NOMO-1 (cell line): ENCODE measurements at regions not wholly inside any gene's neighbourhood (a gene's known extent, or its start where the extent isn't known, plus 50 kb on each side); places are given as distances from the start of the nearest gene placed in this dataset.
"Not testable (repeated sequence)": the region's sequence is repeated elsewhere in the genome, so short reads cannot be mapped to it uniquely, and the experiment has no call there.

Experiments used
- DNase-seq, 2 experiments: peaks; one replicate each; lab custom pipeline; 2025; ENCODE audit not compliant: unreplicated experiment in 2 of 2; lab: John Stamatoyannopoulos, UW

DNA sequence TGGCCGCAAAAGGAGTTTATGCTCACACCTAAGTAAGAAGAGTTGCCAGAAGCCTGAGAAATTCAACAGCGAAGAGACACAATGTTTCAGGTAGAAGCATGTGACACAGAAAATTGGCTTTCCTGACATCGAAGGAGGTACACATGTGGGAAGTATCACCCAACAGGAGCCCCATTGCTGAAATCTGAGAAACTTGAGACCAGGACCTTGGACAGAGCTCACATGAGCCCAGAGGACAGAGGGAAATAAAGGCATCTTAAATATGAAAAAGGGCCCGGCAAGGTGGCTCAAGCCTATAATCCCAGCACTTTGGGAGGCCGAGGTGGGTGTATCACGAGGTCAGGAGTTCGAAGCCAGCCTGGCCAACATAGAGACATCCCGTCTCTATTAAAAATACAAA lies 304.1 kb upstream of the C16orf82 start:
- no peak for DNase-seq

DNA sequence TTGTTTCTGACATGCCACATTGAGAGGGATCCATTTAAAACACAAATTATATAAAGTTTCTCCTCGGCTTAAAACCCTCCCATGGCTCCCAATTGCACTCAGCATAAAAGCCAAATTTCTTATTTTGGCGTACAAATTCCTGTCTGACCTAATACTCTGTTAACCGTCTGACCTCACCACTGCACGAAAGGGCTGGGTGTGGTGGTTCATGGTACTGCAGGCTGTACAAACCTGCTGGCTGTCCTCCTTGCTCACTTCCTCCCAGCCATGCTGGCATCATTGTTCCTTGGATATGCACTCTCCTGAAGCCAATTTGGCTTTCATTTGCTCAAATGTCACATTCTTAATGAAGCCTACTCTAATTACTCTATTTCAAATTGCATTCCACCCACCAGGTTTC lies 301.6 kb upstream of the C16orf82 start:
- DNase-seq = no peak

DNA sequence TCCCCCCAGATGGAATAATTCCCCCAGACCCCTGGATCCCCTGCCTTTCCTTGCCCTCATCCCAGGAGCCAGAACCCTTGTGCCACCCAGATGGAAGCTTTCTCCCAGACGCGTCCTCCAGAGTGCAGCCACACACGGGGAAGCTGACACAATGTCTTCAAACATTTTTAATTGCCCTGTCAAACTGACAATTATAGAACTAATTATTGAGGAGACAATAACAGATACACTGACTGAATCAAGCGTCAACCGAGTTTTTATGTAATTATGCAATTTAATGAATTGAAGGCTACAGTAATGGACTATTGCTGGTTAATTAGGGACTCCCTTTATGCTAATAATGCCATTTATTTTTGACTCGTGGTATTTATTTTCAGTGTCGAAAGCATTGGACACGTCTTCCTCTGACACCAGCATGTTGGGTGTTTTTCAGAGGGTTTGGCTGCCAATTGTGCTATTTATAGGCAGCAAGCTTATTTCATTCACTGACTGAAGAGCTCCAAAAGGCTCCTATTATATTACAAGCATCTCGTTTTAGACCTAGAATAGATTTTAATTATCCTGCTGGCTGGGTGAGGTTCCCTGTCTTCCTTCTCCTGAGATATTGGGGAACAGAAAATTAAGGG lies 298.2 kb upstream of the C16orf82 start:
- DNase-seq = no peak

DNA sequence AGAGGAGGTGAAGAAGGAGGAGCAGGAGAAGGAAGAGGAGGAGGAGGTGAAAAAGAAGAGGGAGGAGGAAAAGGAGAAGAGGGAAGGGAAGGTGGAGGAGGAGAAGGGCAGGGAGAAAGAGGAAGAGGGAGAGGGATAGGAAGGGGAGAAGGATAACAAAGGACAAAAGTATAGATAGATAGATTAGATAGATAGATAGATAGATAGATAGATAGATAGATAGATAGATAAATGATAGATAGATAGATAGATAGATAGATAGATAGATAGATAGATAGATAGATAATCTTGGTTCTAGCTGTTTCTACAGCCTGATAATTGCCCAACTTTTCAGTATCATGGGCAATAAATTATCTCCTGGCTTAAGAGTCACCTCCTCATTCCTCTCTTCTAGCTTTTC lies 296.2 kb upstream of the C16orf82 start:
- no peak for DNase-seq

DNA sequence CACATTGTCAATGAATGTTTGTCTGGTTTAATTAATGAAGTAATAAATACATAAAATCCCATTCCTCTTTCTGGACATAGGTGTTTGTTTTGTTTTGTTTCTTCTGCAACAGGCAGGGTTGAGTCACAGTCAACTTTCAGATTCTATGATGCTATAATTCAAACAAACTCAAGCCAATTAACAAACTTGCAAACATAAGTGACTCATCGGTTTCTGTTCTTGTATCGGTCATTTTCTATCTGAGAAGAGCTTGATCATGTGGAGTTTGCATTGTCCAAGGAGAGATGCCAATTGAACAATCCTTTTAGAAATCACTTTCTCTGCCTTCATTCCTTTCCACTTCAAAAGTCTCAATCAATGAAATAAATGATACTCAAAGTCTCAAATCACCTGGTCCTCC lies 294.2 kb upstream of the C16orf82 start:
- DNase-seq = no peak

DNA sequence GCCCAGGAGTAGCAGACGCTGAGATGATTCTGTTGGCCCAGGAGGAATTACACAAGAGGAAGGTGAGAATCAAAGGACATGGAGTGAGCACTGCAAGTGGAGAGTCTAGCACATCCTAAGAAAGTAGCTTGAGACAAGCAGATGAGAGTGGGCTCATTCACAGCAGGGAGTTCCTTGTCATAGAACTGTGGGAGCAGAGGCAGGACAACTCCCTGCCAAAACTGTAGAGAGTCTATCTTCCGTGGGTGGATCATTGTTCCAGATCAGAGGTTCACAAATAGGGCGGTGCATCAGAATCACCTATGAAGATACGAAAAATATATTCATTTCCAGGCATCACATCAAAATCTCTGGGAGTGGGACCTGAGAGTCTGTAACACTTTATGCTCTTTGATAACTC lies 288.9 kb upstream of the C16orf82 start:
- DNase-seq = no peak

DNA sequence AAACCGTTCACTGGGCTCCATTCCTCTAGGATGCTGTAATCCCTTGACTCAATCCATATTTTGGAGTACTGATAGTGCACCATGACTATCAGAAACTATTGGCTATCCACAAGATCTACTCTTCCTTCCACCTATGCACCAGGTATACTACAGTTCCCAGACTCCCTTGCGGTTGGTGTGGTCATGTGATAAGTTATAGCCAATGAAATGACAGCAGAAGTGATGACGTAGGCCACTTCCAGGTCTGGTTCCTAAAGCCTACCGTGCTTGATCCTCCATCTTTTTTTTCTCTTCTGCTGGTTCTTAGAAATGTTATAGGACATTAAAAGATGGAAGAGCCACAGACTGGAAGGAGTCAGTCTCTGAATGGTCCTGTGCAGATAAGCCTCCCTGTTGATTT lies 278.8 kb upstream of the C16orf82 start:
- no peak for DNase-seq

DNA sequence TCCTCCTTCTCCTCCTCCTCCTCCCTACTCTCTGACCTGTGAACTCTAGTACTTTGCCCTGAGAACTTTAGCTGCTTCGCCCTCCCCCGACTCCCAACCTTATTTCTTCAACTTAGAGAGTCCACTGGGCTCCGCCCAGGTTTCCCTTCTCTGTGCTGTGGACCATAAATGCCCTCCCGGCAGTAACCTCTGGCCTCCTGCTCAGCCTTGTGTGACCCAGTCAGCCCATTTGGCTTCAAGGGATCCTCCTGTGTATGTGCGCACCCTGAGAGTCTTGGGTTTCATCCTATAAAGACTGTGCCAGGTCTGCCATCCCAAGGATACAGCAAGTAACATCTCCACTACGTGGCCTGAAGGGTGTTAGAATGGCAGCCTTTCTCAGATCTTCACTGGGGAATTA lies 275.6 kb upstream of the C16orf82 start:
- DNase-seq = no peak

DNA sequence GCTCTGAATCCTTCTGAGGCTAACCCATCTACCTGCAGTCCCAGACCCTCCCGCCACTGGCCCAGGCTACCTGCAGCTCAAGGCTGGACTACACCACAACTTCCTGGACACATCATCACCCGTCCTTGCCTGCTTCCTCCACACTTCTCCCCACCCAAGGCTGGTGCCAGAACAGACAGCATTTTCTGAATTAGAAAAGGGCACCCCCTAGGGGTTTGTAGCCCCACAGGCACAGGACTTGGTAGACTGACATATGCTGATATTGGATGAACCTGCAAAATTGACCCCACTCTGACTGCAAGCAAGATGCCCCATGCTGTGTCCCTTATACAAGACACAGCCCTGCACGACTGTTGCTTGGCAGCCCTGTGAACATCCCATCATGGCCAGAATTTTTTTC lies 271.5 kb upstream of the C16orf82 start:
- DNase-seq = no peak

DNA sequence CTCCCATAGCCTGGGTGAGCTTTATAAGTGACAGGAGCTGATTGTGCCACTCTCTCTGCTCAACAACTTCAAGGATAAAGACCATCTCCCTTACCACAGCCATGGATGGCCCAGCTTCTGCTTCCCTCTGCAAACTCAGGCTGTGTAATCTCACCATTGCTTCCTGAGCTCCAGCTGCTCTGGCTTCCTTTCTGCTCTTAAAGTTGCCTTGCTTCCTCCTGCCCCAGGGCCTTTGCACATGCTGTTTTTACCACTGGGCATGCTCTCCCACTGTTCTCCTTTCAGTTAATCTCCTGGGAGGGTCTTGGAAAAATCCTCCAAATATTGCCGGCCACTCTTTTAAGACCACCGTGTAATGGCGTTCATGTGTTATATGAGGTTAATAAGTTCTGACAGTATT lies 265.1 kb upstream of the C16orf82 start:
- DNase-seq = no peak

DNA sequence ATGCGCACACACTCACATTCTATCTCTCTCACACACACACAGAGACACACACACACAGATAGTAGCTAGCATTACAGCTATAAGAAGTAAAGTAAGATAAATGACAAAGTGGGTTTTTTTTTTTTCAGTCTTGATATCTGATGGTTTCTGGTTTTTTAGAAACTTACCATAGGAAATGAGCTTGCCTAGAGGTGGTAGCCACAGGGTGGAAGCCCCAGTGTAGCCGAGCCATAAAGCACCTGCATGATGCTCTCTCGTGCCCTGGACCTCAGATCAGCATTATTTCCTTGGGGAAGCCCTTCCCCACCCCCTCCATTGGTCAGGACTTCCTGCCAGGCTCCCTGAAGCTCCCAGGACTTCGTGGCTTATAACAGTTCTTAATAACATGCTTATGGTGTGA lies 264.3 kb upstream of the C16orf82 start:
- DNase-seq = no peak

DNA sequence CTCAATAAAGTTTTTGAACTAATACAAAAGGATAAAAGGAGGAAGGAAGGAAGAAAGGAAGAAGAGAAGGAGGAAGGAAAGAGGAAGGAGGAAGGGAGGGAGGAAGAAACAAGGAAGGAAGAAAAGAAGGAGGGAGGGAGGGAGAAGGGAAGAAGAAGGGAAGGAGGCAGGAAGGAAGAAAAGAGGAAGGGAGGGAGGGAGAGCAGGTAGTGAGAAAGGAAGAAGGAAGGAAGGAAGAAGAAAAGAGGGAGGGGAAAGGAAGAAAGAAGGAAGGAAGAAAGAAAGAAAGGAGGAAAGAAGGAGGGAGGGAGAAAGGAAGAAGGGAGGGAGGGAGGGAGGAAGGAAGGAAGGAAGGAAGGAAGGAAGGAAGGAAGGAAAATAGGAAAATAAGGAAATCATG lies 263.8 kb upstream of the C16orf82 start:
- DNase-seq = no peak

DNA sequence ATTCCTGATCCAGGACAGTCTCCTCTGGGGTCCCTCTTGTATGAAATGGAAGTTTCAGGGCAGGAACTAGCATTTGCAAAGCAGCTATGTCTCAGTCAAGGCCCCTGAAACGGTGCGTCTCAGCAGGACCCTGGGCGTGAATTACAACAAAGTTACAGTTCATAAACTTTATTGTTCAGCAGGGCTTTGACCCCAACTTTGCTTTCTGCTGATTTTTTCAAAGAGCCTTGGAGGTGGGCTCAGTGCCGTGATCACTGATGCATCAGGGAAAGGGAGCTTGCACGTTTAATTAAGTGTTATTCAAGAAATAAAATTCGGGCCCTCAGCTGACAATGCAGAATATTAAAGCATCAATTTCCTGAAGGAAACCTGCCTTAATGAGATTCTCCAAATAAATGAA lies 260.1 kb upstream of the C16orf82 start:
- DNase-seq = no peak

DNA sequence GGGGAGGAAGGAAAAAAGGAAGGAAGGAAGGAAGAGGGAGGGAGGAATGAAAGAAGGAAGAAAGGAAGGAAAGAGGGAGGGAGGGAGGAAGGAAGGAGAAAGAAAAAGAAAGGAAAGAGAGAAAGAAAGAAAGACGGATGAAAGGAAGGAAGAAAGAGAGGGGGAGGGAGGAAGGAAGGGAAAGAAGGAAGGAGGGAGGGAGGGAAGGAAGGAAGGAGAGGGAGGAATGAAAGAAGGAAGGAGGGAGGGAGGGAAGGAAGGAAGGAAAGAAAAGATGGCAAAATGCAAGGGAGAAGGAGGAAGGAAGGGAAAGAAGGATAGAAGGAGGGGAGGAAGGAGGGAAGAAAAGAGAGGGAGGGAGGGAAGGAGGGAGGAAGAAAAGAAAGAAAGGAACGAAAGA lies 257.3 kb upstream of the C16orf82 start:
- no peak for DNase-seq

DNA sequence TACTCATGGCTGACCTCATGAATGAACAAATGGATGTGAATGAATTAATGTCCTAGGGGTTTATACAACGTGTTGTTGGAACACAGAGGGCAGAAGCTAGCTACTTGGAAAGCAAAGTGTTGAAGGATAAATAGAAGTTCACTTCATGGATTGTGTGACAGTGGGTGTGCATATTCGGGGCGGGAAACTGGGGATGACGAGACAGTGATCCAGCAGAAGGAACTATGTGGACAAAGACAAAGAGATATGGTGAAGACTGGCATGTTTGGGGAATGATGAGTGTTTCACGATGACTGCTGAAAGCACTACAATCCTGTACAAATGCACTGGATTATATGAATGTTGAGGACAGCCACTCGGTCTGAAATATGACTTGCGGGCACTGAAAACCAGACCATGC lies 250.5 kb upstream of the C16orf82 start:
- no peak for DNase-seq

DNA sequence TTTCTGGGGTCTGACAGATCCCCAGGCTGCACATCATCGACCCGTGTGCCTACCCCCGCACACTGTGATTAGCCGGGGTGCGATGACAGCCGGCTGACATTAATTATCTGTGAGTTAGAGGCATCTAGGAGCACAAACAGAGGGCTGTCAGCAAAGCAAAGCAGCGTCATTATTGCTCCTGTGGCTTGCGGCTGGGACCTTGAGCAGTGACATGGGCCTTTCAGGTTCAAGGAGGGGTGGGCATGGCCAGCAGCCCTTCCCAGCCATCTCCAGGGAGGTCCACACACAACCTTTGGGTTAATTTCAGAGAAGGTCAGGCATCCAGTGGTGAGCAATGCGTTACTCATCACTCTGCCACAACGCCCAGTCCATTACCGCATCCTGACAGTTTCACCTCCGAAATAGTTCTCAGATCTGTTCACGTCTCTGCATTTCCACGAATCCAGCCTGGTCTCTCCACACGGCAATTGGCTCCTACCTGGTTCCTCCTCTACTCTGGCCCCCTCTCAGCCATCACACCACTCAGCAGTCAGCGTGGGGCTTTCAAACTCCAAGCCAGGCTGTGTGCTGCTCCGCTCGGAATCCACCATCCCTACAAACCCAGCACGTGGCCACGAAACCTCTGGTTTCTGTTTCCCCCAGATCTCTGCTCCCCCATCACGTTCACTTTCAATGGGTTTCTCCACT lies 249.7 kb upstream of the C16orf82 start:
- no peak for DNase-seq

DNA sequence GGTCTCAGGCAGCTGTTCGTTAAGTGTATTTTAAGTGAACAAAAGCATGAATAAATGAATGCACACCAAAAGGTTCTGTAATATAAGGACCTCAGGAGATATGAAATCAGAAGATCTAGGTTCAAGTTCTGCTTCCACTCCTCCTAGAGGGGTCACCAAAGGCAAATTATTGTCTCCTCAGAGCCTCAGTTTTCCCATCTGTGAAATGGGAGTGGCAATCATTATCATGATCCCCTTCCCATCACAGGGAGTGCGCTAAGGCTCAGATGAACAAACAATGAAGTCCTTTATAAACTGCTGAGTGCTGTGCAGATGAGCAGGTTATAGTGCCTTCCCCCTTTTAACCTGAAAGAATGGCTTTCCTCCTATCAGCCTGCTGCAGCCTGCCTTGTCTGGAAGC lies 248.3 kb upstream of the C16orf82 start:
- no peak for DNase-seq

DNA sequence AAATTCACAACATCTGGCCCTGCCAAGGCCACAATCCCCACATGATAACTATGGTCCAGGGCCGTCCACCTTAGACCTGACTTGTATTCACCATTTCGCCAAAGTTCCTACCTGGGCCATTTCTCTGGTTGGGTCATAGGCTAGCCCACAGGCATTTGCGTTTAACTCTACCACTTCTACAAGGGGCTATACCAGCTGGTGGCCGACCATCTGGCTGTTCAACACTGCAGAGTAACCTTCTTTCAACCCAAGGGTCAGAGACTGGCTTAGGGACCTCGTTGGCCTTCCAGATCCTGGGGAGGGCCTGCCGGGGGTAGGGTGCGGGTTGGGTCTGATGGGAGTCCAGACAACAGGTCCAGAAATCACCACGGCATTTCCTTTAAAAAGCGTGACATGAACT lies 242.3 kb upstream of the C16orf82 start:
- DNase-seq = no peak

DNA sequence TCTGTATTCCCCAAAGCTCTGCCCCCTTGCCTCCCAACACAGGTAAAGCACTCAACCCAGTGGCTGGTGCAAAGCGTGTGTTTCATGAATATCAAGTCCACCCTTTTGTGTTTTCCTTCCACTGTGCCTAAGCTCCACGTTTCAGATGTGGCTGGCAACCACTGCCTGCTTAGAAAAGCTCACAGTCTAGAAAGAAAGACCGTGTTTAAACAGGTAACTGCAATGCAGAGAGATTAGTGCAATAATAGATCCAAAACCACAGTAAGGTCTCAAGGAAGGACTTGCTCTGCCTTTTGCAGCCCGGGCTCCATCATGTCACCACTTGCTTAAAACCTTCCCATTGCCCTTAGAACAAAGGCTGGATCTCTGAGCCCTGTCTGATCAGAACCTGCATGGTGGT lies 240.2 kb upstream of the C16orf82 start:
- DNase-seq = no peak

DNA sequence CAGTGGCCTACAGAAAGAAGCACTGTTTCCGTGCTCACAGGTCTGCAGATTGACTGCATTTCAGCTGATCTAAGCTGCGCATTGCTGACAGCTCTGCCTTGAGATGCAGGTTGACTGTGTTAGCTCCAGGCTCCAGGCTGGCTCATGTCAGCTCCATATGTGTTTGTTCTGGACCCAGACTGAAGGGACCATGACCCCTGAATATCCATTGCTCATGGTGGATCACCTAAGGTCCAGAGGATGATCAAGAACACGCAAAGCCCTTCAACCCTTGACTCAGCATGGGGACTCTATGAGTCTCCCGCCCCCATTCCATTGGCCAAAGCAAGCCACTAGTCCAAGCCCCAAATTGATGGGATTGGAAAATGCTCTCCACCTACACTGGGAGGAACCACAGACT lies 239.3 kb upstream of the C16orf82 start:
- no peak for DNase-seq

DNA sequence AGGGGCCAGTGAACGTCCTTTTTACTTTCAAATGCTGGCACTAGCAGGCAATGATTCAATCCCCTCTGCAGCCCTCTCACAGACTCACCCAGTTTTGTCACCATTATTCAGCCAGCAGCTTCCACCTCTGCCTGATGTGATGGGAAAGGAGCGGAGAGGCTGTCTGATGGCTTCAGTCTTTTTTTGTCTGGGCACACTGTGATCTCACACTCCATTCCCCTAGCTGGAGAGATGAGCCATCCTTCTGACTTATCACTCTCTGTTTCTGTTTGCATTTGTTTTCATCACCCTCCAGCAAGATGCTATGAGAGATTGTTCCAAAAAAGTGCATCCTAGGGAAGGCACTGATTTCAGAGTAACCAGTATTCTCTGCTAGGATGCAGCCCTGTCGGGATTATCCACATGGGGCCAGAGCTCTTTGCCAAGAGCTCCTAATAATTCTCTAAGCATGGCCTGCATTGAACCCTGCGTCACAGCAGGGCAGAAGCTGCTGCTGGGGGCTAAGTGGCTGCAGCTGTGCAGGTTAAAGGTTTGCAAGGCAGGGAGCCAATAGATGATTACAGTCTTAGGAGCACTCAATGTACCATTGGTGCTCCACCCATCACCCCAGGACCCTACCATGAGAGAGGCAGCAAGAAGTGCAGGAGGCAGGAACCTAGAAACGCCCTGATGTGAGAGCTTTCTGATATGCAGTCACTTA lies 236.1 kb upstream of the C16orf82 start:
- DNase-seq = no peak

DNA sequence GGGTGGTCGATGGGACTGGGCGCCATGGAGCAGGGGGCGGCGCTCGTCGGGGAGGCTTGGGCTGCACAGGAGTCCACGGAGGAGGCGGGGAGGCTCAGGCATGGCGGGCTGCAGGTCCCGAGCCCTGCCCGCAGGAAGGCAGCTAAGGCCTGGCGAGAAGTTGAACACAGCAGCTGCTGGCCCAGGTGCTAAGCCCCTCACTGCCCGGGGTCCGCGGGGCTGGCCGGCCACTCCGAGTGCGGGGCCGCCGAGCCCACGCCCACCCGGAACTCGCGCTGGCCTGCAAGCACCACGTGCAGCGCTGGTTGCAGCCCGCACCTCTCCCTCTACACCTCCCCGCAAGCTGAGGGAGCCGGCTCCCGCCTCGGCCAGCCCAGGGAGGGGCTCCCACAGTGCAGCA lies 230.6 kb upstream of the C16orf82 start:
- DNase-seq = not testable (repeated sequence)
